MM.1S (cell line): ENCODE measurements at regions not wholly inside any gene's neighbourhood (a gene's known extent, or its start where the extent isn't known, plus 50 kb on each side); places are given as distances from the start of the nearest gene placed in this dataset.
A peak's percentile ranks its signal among the peaks of the same experiment; 100 is the strongest.

Source experiments
- DNase-seq: peaks from one replicate; pipeline ENCODE4 v3.0.0-alpha.2; 2015
- H2AFZ ChIP-seq: fragments of 300-600 bp; sonication (generic); 2 replicates; pipeline ENCODE4 v1.6.0; 2016; ENCODE audit warnings: antibody characterized with exemption, low read length
- H3F3A ChIP-seq: fragments of 300-600 bp; sonication (generic); 2 replicates; pipeline ENCODE4 v1.6.1; 2016; ENCODE audit warnings: mild to moderate bottlenecking, antibody characterized with exemption, low read length, moderate library complexity, mixed read lengths; ENCODE audit not compliant: insufficient read depth
- H3K27ac ChIP-seq: fragments of 300-600 bp; sonication (generic); 2 replicates; pipeline ENCODE4 v1.5.1; 2016; ENCODE audit warnings: mild to moderate bottlenecking, low read length
- H3K27me3 ChIP-seq: fragments of 300-600 bp; sonication (generic); replicated peaks from 2 replicates; pipeline ENCODE4 v1.6.0; 2016; ENCODE audit warnings: low read length; ENCODE audit not compliant: insufficient read depth
- H3K36me3 ChIP-seq: fragments of 300-600 bp; sonication (generic); replicated peaks from 2 replicates; pipeline ENCODE4 v1.6.1; 2016; ENCODE audit warnings: mild to moderate bottlenecking, low read length, mixed read lengths; ENCODE audit not compliant: insufficient read depth
- H3K4me1 ChIP-seq: fragments of 300-600 bp; sonication (generic); 2 replicates; pipeline ENCODE4 v1.6.1; 2016; ENCODE audit warnings: low read length, mixed read lengths
- H3K4me2 ChIP-seq: fragments of 300-600 bp; sonication (generic); 2 replicates; pipeline ENCODE4 v1.6.0; 2016; ENCODE audit warnings: low read depth, low read length
- H3K4me3 ChIP-seq: fragments of 300-600 bp; sonication (generic); 2 replicates; pipeline ENCODE4 v1.5.1; 2016; ENCODE audit warnings: low read length, mixed read lengths
- H3K79me2 ChIP-seq: fragments of 300-600 bp; sonication (generic); 2 replicates; pipeline ENCODE4 v1.6.1; 2016; ENCODE audit warnings: mixed run types, low read length, mixed read lengths
- H3K9ac ChIP-seq: fragments of 300-600 bp; sonication (generic); 2 replicates; pipeline ENCODE4 v1.6.1; 2016; ENCODE audit warnings: low read length, mixed read lengths
- H3K9me2 ChIP-seq: fragments of 300-600 bp; sonication (generic); replicated peaks from 2 replicates; pipeline ENCODE4 v1.6.1; 2016; ENCODE audit warnings: mild to moderate bottlenecking, low read length, mixed read lengths; ENCODE audit not compliant: insufficient read depth
- H3K9me3 ChIP-seq: fragments of 300-600 bp; sonication (generic); replicated peaks from 2 replicates; pipeline ENCODE4 v1.6.1; 2016; ENCODE audit warnings: mild to moderate bottlenecking, low read length, mixed read lengths; ENCODE audit not compliant: insufficient read depth
- H4K20me1 ChIP-seq: fragments of 300-600 bp; sonication (generic); 2 replicates; pipeline ENCODE4 v1.6.1; 2016; ENCODE audit warnings: mild to moderate bottlenecking, low read length, moderate library complexity, mixed read lengths; ENCODE audit not compliant: insufficient read depth
- CTCF ChIP-seq: fragments of 300-600 bp; sonication (generic); IDR thresholded peaks from 2 replicates; pipeline ENCODE4 v1.5.1; 2016; ENCODE audit warnings: antibody characterized with exemption, low read length, mixed read lengths
- EZH2 ChIP-seq: fragments of 300-600 bp; sonication (generic); optimal IDR thresholded peaks from 2 replicates; pipeline ENCODE3; 2017; ENCODE audit warnings: low read depth, mild to moderate bottlenecking, antibody characterized with exemption, low read length, mixed read lengths
- EZH2phosphoT487 ChIP-seq: fragments of 300-600 bp; sonication (generic); IDR thresholded peaks from 2 replicates; pipeline ENCODE4 v1.6.1; 2018; ENCODE audit warnings: antibody characterized with exemption, low read length

GRCh38 chr7:49159536-49159935 is 235.2 kb downstream of the CDC14C start:
- H3K27me3 ChIP-seq: no peaks in the 10 kb centered on the region
- no peaks in the 10 kb centered on the region for H3K9me3 ChIP-seq
- H4K20me1 ChIP-seq: no peaks in the 10 kb centered on the region
- no peaks in the 10 kb centered on the region for H3K4me1 ChIP-seq
- no peaks in the 10 kb centered on the region for H3K36me3 ChIP-seq
- H3K4me3 ChIP-seq: no peak overlapping the region
- H2AFZ ChIP-seq: no peak overlapping the region
- H3K27ac ChIP-seq: no peak overlapping the region
- no peak overlapping the region for H3K4me2 ChIP-seq
- no peak for TF ChIP-seq CTCF
- no peak for TF ChIP-seq EZH2
- no peak for TF ChIP-seq EZH2phosphoT487
- H3K9ac ChIP-seq: no peak overlapping the region
- H3F3A ChIP-seq: no peaks in the 10 kb centered on the region
- no peak for DNase-seq
- no peaks in the 10 kb centered on the region for H3K79me2 ChIP-seq
- H3K9me2 ChIP-seq: no peaks in the 10 kb centered on the region

GRCh38 chr7:49166441-49166840 is 242.1 kb downstream of the CDC14C start:
- no peaks in the 10 kb centered on the region for H3K36me3 ChIP-seq
- H3K4me3 ChIP-seq: no peak overlapping the region
- H3K79me2 ChIP-seq: no peaks in the 10 kb centered on the region
- no peak for DNase-seq
- H2AFZ ChIP-seq: no peak overlapping the region
- no peaks in the 10 kb centered on the region for H3K9me2 ChIP-seq
- TF ChIP-seq EZH2phosphoT487 (no peak), EZH2 (no peak), CTCF (peak; percentile 17; the same call in 1 of the 2 replicates)
- H3K27ac ChIP-seq: no peak overlapping the region
- no peaks in the 10 kb centered on the region for H3K4me1 ChIP-seq
- H3K9ac ChIP-seq: no peak overlapping the region
- H4K20me1 ChIP-seq: no peaks in the 10 kb centered on the region
- no peaks in the 10 kb centered on the region for H3F3A ChIP-seq
- no peak overlapping the region for H3K4me2 ChIP-seq
- H3K27me3 ChIP-seq: no peaks in the 10 kb centered on the region
- no peaks in the 10 kb centered on the region for H3K9me3 ChIP-seq

GRCh38 chr7:49172639-49173038 is 248.3 kb downstream of the CDC14C start:
- no peak for DNase-seq
- Histone ChIP-seq H4K20me1 (no peaks in the 10 kb centered on the region), H2AFZ (no peak overlapping the region)

More at GRCh38 chr7:49172639-49173038, 248.3 kb downstream of the CDC14C start:
- Histone ChIP-seq H3K27me3 (no peaks in the 10 kb centered on the region), H3K9ac (no peak overlapping the region), H3K27ac (no peak overlapping the region), H3K9me3 (no peaks in the 10 kb centered on the region), H3K4me3 (no peak overlapping the region), H3K36me3 (no peaks in the 10 kb centered on the region), H3K79me2 (no peaks in the 10 kb centered on the region), H3K4me2 (no peak overlapping the region), H3K4me1 (no peaks in the 10 kb centered on the region), H3F3A (no peaks in the 10 kb centered on the region), H3K9me2 (no peaks in the 10 kb centered on the region)
- TF ChIP-seq CTCF: no peak
- no peak for TF ChIP-seq EZH2
- no peak for TF ChIP-seq EZH2phosphoT487
